ENCODE measurements at regions not wholly inside any gene's neighbourhood (a gene's known extent, or its start where the extent isn't known, plus 50 kb on each side); places are given as distances from the start of the nearest gene placed in this dataset.
"Not testable (repeated sequence)": the region's sequence is repeated elsewhere in the genome, so short reads cannot be mapped to it uniquely, and the experiment has no call there.

GRCh38 chr22:49400136-49400940 lies 427.3 kb downstream of the BRD1 start:
- no peak for DNase-seq

- DNase-seq = no peak
Observed at GRCh38 chr22:49398646-49399045, 429.0 kb downstream of the BRD1 start.

GRCh38 chr22:49398115-49398514 lies 429.6 kb downstream of the BRD1 start:
- no peak for DNase-seq

- no peak for DNase-seq
Observed at GRCh38 chr22:49396817-49397216, 430.9 kb downstream of the BRD1 start.

GRCh38 chr22:49395617-49396016 lies 432.1 kb downstream of the BRD1 start:
- DNase-seq = no peak

- not testable (repeated sequence) for DNase-seq
Observed at GRCh38 chr22:49395062-49395461, 432.6 kb downstream of the BRD1 start.

- DNase-seq = no peak
Observed at GRCh38 chr22:49394116-49394785, 433.4 kb downstream of the BRD1 start.

GRCh38 chr22:49393526-49393925 lies 434.1 kb downstream of the BRD1 start:
- no peak for DNase-seq

- DNase-seq = no peak
Observed at GRCh38 chr22:49392841-49393510, 434.7 kb downstream of the BRD1 start.

- DNase-seq = no peak
Observed at GRCh38 chr22:49392247-49392646, 435.4 kb downstream of the BRD1 start.

- DNase-seq = no peak
Observed at GRCh38 chr22:49391436-49391835, 436.2 kb downstream of the BRD1 start.

GRCh38 chr22:49390954-49391353 lies 436.7 kb downstream of the BRD1 start:
- no peak for DNase-seq

- not testable (repeated sequence) for DNase-seq
Observed at GRCh38 chr22:49383909-49384308, 443.8 kb downstream of the BRD1 start.

GRCh38 chr22:49382451-49382735 lies 445.3 kb downstream of the BRD1 start:
- DNase-seq = no peak

- no peak for DNase-seq
Observed at GRCh38 chr22:49381595-49382450, 445.9 kb downstream of the BRD1 start.

- no peak for DNase-seq
Observed at GRCh38 chr22:49380828-49381114, 446.9 kb downstream of the BRD1 start.

- DNase-seq = no peak
Observed at GRCh38 chr22:49380095-49380827, 447.4 kb downstream of the BRD1 start.

GRCh38 chr22:49377306-49377705 lies 450.4 kb downstream of the BRD1 start:
- DNase-seq = no peak

GRCh38 chr22:49373801-49374226 lies 453.9 kb downstream of the BRD1 start:
- DNase-seq = no peak

GRCh38 chr22:49373289-49373666 lies 454.4 kb downstream of the BRD1 start:
- DNase-seq = no peak

- DNase-seq = no peak
Observed at GRCh38 chr22:49372530-49373288, 455.0 kb downstream of the BRD1 start.

GRCh38 chr22:49372111-49372529 lies 455.6 kb downstream of the BRD1 start:
- DNase-seq = no peak

All from NCI-H1048 (cell line).